Upper lobe of left lung (tissue), 4 donors: ENCODE measurements at regions not wholly inside any gene's neighbourhood (a gene's known extent, or its start where the extent isn't known, plus 50 kb on each side); places are given as distances from the start of the nearest gene placed in this dataset.

Experiments
- POLR2A ChIP-seq, 4 donors: fragments of 450-650 bp; IDR thresholded peaks; one replicate each; pipeline ENCODE4 v1.5.1; 2016 to 2017; ENCODE audit warnings: antibody characterized with exemption in 4 of 4, mild to moderate bottlenecking in 2 of 4
- POLR2AphosphoS5 ChIP-seq, 2 donors: sonication (generic); formaldehyde crosslinking; IDR thresholded peaks; one replicate each; pipeline ENCODE4 v1.5.1; 2017; ENCODE audit warnings: antibody characterized with exemption in 2 of 2
- TF ChIP-seq, protein P1 (sequence below), 6 experiments: fragments of 450-650 bp in 4 of 6; fragments of 200-600 bp in 2 of 6; sonication (generic) in 2 of 6; IDR thresholded peaks; one replicate each; pipeline ENCODE4 v1.5.1; 2016 to 2019; ENCODE audit warnings: antibody characterized with exemption in 6 of 6

DNA sequence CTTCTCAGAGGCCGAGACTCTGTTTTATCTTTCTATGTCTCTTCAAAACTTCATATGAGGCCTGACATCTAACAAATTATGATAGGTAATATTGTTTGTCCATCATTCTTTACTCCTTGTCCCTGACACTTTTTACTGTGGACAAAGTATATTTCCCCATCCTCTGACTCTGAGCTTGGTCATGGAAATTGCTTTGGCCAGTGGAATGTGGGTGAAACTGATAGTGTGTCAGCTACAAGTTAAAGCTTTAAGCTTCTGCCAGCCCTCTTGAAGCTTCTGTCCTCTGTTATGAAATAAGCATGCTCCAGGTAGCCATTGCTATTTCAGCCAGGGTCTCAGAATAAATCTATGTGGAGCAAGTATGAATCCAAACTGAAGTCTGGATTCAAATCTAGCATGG is 604.6 kb downstream of the BCOR start:
- TF ChIP-seq POLR2AphosphoS5 (IDR thresholded peaks at IDR 0.05) (no peak), POLR2A (IDR thresholded peaks at IDR 0.05) (no peak)
- TF ChIP-seq, protein P1, sequence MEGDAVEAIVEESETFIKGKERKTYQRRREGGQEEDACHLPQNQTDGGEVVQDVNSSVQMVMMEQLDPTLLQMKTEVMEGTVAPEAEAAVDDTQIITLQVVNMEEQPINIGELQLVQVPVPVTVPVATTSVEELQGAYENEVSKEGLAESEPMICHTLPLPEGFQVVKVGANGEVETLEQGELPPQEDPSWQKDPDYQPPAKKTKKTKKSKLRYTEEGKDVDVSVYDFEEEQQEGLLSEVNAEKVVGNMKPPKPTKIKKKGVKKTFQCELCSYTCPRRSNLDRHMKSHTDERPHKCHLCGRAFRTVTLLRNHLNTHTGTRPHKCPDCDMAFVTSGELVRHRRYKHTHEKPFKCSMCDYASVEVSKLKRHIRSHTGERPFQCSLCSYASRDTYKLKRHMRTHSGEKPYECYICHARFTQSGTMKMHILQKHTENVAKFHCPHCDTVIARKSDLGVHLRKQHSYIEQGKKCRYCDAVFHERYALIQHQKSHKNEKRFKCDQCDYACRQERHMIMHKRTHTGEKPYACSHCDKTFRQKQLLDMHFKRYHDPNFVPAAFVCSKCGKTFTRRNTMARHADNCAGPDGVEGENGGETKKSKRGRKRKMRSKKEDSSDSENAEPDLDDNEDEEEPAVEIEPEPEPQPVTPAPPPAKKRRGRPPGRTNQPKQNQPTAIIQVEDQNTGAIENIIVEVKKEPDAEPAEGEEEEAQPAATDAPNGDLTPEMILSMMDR (IDR thresholded peaks at IDR 0.05) = no peak
